Amniotic epithelial cell (primary cell): ENCODE measurements at regions not wholly inside any gene's neighbourhood (a gene's known extent, or its start where the extent isn't known, plus 50 kb on each side); places are given as distances from the start of the nearest gene placed in this dataset.

Source experiments
- DNase-seq: peaks from one replicate; pipeline ENCODE4 v3.0.0-alpha.2; 2010; ENCODE audit warnings: low read depth

DNA sequence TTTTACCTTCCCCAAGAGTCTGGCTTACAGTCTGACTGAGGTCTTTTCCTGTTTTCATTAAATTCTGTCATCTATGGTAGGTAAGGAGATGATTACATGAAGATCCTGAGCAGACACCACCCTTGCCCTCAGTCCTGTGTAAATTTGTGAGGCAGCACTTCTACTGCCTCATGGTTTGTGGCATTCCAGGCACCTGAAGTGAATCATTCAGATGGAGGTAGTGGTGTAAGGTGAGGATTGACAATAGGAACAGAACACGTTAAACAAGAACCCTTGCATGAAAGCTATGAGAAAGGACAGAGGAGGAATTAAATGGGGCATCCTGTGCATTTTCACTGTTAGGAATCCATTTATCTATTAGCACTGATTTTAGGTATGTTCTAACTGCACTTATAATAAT is 618.6 kb downstream of the TLL1 start:
- no peak for DNase-seq

GRCh38 chr4:166493924-166494345 is 620.9 kb downstream of the TLL1 start:
- peak; percentile 17 for DNase-seq

DNA sequence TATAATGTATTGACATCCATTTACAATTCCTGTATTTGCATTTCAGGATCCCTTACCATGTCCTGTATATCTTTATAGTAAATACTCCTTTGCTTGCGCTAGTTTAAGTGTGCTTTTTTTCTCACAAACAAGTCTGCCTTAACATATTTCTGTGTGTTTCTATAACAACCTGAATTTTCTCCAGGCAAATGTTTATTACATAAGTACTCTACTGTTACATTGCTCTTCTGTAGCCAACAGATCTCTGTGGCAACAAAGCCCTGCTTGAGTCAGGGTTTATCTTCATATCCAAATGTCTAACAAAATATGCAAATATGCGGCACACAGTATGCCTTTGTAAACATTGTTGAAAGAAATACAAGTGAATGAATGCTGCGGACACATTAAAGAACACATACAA is 625.5 kb downstream of the TLL1 start:
- peak; percentile 38 for DNase-seq

DNA sequence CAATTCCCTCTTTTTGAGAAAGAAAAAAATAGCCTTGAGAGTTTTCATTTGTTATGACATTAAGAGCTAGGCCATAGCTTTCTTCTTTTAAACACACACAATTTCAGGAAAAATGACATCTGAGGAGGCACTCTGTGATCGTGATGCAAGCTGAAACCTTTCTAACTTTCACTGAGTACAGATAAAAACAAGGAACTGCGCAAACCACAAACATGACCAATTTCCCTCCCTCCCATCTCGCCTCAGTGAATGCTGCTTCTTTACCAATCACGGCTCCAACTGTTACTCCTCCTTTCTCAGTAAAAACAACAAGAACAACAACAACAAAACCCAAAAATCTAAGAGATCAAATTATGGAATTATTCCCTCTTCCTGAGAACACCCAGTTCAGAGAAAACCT is 626.8 kb downstream of the TLL1 start:
- no peak for DNase-seq

GRCh38 chr4:166501941-166502382 is 628.9 kb downstream of the TLL1 start:
- peak; percentile 52 for DNase-seq

DNA sequence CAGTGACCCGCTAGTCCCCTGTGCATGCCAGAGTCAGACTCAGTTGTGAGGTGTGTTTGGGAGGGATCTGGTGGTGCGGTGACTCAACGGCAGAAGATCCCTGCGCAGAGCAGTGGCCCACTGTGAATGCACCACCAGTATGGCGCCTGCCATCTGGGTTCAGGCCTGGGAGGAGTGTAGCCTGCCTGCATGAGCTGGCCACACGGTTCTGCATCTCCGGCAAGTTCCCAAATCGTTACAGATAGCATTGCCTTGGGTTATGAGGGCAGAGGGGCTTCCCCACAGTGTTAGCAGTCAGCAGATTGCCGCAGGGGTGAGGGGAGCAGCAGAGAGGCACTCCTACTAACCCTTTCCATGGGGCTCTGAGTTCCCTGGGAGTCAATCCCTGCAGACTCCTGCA is 629.6 kb downstream of the TLL1 start:
- no peak for DNase-seq

GRCh38 chr4:166506051-166506450 is 633.0 kb downstream of the TLL1 start:
- no peak for DNase-seq

DNA sequence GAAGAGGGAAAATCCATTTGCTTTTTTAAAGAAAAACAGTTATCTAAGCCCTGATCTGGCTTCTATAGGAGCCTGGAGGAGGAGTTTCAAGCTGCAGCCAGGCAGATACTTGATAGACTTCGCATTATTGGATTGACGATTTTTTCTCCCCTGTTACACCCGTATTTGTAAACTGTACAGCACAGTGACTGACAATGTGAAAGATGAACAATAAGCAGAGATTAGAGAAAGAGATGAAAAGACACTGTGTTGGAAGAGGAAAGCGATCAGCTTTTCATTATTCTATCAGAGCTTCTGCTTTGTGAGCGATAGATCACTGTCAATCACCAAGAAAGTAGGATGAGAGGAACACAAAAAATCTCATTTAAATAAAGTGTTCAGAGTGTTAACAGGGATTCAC is 639.2 kb downstream of the TLL1 start:
- DNase-seq = no peak

- no peak for DNase-seq
These were observed 645.3 kb downstream of the TLL1 start for GRCh38 chr4:166518315-166518714.

- DNase-seq = no peak
These were observed 645.7 kb downstream of the TLL1 start for GRCh38 chr4:166518776-166519175.

DNA sequence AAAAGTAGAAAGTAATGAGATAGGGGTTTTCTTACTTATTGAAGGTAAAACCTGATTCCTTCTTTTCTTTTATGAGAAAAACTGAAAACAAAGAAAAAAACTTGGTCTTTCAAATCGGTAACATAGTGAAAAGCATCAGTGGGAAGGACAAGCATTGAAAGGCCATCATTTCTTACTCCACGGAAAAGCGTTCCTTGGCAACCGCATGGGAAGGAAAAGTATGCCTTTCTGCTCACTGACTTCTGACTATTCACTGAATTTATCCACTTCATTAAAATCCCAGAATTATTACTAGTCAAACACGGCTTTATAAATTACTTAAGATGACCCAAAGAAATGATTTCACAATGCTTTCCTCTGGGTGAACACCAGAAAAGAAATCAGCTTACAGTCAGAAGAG is 646.7 kb downstream of the TLL1 start:
- DNase-seq = no peak

DNA sequence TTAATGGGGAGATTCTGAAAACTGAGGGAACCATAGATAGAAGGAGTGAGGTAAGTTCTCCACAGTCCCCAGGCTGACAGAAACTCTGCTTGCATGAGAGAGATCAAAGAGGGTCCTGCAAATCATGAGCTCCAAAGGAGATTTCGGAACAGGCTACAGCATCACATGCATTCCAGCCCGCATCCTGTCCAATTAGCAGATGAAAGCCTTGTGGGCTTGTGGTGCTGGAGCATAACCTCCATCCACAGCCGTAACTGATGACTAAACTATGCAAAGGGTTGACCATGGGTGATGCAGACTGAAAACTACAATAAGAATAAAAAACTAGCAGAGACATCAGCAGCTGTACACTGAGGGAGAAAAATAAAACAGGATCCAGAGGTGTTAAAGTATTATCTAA is 654.5 kb downstream of the TLL1 start:
- DNase-seq = peak; percentile 8

DNA sequence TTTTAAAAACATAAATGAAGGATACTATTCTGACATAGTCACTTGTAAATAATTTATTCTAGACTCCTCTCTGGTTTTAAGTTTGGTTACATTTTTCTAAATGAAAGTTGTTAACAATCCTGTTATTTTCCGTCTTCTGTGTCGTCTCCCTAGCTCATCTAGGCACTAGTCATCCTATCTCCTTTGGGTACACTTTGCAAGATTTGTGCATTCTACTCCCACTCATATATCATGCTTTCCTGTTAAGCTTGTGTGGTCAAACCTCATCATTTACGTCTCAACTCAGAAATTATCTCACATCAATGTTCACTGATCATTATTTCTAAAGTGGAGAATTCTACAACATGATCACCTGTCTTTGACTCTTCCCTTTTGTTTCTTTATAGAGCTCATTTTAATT is 658.7 kb downstream of the TLL1 start:
- DNase-seq = no peak

- DNase-seq = peak; percentile 3
These were observed 662.8 kb downstream of the TLL1 start for GRCh38 chr4:166535865-166536264.

GRCh38 chr4:166538491-166539005 is 665.5 kb downstream of the TLL1 start:
- DNase-seq = peak; percentile 49

- DNase-seq = no peak
These were observed 673.0 kb downstream of the TLL1 start for GRCh38 chr4:166546009-166546408.

GRCh38 chr4:166577639-166578038 is 656.7 kb downstream of the SPOCK3 start:
- no peak for DNase-seq

DNA sequence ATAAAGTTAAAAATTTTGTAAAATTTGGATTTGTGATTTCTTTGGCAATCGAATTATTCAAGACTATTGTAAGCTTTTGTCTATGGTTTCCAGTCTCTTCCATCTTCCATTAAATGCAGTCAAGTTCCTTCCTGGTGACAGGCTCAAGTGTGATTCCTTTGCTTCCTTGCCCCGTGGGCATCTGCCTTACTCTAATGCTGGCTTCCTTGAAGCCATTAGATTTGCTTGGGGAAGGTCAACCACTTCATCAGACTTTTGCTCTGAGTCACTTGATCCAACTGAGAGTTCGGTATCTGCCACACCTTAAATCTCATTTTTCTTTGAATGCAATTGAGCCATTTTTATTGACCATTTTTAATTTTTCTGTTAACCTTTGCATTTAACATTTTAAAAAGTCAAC is 648.8 kb downstream of the SPOCK3 start:
- DNase-seq = no peak

DNA sequence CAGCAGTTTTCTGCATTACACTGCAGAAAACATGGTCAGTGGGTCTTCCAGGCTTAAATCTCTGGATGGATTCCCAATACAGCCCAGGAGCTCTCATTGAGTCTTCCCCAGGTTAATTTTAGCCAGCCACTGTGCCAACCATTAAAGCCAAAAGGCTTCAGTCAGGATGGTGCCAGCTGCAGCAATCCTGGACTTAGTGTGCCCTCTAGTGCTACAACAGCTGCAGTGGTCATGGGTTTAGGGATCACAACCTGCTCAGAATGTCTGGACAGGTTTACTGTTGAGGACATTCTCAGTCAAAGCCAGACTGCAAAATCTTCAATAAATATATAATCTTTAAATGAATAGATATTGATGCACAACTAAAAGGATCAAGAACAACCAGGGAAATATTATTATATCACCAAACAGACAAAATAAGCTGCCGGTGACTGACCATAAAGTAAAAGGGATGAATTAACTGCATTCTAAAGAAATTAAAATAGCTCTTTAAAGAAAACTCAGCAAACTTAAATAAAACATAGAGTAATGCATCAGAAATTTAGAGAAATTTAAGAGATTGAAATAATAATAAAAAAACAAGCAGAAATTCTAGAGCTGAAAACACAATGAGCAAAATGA is 639.9 kb downstream of the SPOCK3 start:
- DNase-seq = peak; percentile 50

DNA sequence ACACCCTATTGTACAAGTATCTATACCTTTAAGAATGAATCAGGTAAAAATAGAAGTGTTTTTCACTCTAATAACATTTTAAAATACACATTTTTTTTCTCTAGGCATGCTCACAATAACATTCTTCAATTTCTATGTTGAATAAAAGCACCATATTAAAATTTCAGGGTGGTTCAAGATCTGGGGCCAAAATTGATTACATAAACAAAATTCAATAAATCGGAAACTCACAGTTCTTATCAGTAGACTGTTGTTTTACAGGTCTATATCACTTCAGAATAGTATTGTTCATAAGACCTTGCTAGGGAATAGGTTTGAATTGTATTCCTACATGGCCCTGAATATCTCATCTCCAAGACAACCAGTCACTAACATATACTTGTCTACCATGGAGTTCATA is 634.0 kb downstream of the SPOCK3 start:
- no peak for DNase-seq

DNA sequence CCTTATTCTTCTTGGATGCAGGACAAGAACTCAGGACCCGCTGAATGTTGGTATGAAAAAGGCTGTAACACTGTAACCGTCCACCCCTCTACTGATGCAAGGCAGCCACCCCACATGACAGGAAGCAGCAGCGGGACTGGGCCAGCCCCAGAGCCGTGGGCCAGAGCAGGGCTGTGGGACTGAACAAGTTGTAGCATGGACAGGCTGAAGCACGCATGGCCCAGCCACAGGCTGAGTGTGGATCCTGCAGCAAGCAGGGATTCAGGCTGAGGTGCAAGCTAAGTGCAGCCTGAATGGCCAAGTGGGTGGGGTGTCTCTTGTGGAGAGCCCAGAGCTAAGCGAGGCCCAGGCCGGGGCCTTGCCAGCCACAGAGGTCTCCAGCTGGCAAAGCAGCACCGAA is 632.2 kb downstream of the SPOCK3 start:
- DNase-seq = no peak

- DNase-seq = peak; percentile 14
These were observed 611.8 kb downstream of the SPOCK3 start for GRCh38 chr4:166622425-166622977.

DNA sequence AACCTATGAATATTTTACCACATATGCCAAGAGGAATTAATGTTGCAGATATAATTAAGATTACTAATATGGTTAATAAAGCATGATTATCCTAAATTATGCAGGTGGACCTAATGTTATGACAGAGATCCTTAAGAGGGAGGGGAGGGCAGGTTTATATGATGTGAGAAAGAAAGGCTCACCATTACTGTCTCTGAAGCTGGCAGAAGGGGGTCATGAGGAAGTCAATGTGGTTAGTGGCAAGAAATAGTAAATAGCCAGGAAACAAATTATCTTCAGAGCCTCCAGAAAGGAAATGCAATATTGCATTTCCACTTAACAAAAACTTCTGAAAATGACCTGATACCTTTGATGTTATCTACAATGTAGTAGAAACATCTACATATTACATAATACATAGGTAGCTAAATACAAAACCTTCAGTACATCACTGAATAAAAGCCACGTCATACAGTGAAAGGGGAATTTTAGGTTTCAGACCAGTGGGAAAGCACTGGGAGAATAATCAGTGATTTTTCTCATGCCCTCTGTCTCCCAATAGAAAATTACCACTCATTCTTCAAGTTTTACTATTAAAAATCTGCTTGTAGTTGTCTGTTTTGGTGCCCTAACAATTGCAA is 609.2 kb downstream of the SPOCK3 start:
- no peak for DNase-seq

DNA sequence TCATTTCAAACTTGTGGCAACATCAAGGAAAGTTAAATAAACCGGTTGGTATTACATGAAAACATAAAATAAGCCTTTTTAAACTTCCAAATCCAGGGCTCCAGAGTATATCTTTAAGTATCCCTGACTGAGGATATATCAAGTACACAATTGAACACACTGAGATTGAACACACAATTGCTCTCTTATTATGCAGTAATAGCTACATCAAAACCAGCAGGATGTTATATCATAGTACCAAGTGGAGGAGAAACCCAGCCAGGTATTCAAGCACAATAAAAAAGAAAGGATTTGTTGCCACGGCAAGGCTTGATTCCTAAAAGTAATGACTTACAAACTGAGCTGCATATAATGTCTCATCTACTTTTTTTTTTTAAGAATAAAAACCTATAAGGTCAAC is 605.8 kb downstream of the SPOCK3 start:
- no peak for DNase-seq
